Breast epithelium (tissue), 3 donors: ENCODE measurements at regions not wholly inside any gene's neighbourhood (a gene's known extent, or its start where the extent isn't known, plus 50 kb on each side); places are given as distances from the start of the nearest gene placed in this dataset.

ENCODE experiments used
- CTCF ChIP-seq, 3 donors: fragments of 450-650 bp; IDR thresholded peaks; one replicate each; pipeline ENCODE4 v1.5.1; 2016 to 2017; ENCODE audit warnings: antibody characterized with exemption in 3 of 3, mild to moderate bottlenecking in 3 of 3, moderate library complexity in 3 of 3
- POLR2A ChIP-seq: fragments of 450-650 bp; IDR thresholded peaks from one replicate; pipeline ENCODE4 v1.6.1; 2016; ENCODE audit warnings: antibody characterized with exemption, mild to moderate bottlenecking, moderate library complexity

GRCh38 chr13:70333752-70334151 is 225.5 kb upstream of the KLHL1 start:
- TF ChIP-seq CTCF (IDR thresholded peaks at IDR 0.05) (no peak), POLR2A (no peak)
